ENCODE measurements at regions not wholly inside any gene's neighbourhood (a gene's known extent, or its start where the extent isn't known, plus 50 kb on each side); places are given as distances from the start of the nearest gene placed in this dataset.

DNA sequence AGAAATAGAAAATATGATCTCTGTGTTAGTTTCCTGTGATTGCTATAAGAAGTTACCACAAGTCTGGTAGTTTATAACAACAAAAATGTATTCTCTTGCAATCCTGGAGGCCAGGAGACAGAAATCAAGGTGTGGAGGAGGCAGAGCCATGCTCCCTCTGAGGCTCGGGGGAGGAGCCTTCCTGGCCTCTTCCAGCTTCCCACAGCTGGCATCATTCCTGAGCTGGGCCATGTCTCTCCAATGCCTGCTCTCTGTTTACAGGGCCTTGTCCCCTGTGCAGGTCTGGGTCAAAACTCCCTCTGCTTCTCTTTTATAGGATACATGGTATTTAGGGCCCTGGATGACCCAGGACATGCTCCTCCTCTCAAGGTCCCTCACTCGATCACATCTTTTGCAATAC is 81.3 kb upstream of the RET start:
- DNase-seq (ENCODE audit: extremely low read depth in 1 of 11, low read depth in 9 of 11, low spot score in 4 of 11): no peak

- DNase-seq (ENCODE audit: extremely low read depth in 1 of 11, low read depth in 9 of 11, low spot score in 4 of 11): no peak
Observed at GRCh38 chr10:42996588-42996987, 80.3 kb upstream of the RET start.

DNA sequence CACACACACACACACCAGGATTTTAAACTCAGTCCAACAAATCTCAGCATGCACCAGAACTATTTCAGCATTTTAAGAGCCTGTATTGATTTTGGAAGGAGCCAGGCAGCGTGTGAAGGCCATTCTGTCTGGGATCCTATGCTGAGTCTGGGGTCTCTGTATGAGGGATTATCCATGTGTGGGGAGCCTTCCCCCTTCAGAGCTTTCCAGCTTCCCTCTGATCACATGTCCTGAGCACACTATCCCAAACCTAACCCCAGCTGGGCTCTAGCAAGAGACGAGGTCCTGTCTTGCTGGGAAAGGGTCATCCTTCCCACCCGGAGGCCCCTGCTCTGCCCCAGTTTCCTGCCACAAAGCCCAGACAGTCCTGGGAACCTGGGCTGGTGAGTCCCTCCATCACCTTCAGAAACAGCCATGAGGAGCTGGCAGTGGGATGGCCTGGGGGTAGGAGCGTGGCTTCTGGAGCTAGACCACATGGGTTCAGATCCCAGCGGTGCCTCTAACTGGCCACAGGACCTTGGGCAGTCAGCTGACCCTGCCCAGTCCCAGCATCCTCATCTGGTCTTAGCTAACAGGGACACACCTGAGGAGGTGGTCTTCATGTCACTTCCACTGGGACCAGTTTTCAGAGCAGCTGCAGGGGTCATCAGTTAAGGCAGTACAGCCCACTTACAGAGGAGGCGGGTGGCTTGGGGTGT is 79.6 kb upstream of the RET start:
- no peak for DNase-seq (ENCODE audit: extremely low read depth in 1 of 11, low read depth in 9 of 11, low spot score in 4 of 11)

DNA sequence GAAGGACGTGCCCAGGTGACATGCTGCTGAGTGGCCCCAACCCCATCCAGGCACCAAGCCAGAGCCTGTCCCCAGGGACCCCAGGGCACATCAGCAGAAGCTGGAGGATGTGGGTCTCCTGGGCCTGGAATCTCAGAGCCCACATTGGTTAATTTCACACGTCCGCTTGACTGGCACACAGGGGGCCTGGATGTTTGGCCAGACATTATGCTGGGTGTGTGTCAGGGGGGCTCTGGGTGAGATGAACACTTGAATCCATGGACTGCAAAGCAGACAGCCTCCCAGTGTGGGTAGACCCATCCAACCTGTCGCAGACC is 79.1 kb upstream of the RET start:
- DNase-seq (ENCODE audit: extremely low read depth in 1 of 11, low read depth in 9 of 11, low spot score in 4 of 11): no peak

DNA sequence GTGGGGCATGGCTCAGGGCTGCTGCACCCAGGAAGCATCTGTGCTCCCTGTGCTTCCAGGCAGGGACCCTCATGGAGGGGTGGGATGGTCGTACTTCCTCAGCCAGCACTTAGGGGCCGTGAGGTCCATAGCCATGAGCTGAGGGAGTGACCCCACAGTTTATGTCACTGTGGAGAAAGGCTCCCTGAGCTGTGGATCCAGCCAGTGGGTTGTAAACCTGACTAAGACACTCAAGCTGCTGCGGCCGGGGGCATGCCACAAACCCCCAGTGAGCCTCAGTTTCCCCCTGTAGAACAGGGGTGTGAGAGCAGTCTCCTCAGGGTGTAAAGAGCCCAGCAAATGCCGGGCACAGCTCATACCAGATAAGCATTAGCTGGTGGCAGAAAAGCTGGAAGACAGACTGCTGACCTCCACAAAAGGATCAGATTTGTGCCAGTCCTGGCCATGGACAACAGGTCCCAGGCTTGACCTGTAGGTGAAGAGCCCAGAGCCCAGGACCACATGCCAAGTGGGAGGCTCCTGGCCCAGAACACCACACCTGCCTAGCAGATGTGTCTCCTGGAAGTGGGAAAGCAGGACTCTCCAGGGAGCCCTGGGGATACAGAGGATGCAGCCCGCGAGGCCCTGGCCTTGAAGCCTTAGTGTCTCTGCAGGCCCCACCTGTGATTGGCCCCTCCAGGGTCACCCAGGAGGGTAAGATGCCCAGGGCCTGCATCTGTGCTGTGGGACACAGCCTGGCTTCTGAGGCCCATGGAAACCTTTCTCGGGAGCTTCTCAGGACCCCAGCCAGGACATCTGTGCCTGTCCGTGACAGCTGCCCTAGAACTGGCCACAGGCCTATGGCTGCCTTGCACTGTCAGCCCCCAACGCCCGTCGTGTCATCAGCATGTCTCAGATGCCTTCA is 78.1 kb upstream of the RET start:
- DNase-seq (ENCODE audit: extremely low read depth in 1 of 11, low read depth in 9 of 11, low spot score in 4 of 11): no peak

DNA sequence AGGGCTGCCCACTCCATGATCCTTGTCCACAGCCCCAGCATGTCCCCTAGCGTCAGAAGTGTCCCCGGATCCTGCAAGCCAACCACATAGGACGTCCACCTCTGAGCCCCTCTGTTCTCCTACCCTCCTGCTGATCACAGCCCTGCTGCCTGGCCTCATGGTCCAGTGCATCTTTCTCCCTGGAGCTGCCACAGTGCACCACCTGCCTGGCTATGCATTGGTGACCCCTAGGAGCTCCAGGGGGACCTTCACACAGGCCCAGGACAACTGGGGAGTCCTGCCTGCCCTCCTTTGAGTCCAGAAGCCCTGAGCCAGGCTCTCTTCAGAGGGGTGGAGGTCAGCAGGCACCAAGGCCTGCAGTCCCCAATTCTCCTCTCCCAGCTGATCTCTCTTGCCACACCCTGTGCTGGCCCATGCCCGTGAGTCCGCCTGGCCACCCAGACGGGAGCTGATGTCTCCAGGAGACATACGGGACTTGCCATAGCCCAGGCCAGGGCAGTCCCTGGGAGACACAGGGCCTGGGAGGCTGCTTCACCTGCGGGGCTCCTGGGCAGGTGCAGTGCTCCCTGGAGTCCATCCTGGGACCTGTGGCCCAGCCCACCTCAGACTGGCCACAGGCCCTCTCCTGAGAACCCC is 77.4 kb upstream of the RET start:
- no peak for DNase-seq (ENCODE audit: extremely low read depth in 1 of 11, low read depth in 9 of 11, low spot score in 4 of 11)

GRCh38 chr10:43000021-43000411 is 76.9 kb upstream of the RET start:
- no peak for DNase-seq (ENCODE audit: extremely low read depth in 1 of 11, low read depth in 9 of 11, low spot score in 4 of 11)

GRCh38 chr10:43000651-43001426 is 76.0 kb upstream of the RET start:
- no peak for DNase-seq (ENCODE audit: extremely low read depth in 1 of 11, low read depth in 9 of 11, low spot score in 4 of 11)

DNA sequence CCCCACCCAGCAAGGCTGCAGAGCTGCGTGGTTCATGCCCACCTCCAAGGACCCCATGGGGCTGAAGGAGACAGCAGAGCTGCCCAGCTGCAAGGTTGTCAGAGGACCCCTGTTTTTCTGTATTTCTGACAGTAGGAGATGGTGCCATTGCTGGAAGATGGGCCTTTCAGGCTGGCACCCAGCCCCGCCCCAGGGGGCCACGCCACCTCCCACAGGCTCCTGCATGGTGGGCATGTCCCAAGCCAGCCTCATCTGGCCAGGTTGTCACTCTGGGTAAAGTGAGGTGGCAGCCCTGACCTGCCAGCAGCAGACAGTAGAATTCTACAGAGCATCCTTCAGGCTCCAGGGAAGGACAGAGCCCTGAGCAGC is 75.5 kb upstream of the RET start:
- no peak for DNase-seq (ENCODE audit: extremely low read depth in 1 of 11, low read depth in 9 of 11, low spot score in 4 of 11)

DNA sequence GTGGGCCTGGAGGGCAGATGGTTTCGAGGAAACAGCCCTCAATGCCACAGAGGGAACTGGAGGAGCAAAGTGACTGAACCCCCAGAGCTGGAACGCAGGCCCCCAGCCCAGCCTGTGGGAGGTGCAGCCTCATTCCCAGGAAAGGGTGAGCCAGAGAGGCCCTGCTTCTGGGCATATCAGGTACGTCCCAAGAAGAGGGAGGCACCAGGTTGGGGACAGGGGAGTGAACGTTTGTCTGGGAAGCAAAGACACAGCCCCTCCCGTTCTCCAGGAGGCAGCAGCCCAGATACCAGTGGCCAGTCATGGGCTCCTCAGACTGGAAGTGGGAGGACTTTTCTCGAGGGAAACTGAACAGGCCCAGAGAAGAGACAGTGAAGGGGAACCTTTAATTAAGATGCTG is 74.3 kb upstream of the RET start:
- no peak for DNase-seq (ENCODE audit: extremely low read depth in 1 of 11, low read depth in 9 of 11, low spot score in 4 of 11)

- DNase-seq (ENCODE audit: extremely low read depth in 1 of 11, low read depth in 9 of 11, low spot score in 4 of 11): no peak
Observed at GRCh38 chr10:43006490-43006889, 70.4 kb upstream of the RET start.

DNA sequence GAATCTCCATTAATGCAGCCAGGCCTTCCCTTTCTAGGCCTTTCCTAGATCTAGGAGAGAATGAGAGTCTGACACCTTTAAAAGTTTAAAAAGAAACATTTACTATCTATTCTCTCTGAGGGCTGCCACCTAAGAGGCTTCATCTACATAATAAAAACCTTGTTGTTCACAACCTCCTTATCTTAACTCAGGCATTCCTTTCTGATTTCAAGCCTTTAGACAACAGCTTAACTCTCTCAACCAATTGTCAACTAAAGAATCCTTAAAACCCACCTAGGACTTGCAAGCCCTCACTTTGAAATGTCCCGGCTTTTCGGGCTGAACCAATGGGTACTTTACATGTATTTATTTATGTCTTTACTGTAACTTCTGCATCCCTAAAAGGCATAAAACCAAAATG is 64.3 kb upstream of the RET start:
- no peak for DNase-seq (ENCODE audit: extremely low read depth in 1 of 11, low read depth in 9 of 11, low spot score in 4 of 11)

DNA sequence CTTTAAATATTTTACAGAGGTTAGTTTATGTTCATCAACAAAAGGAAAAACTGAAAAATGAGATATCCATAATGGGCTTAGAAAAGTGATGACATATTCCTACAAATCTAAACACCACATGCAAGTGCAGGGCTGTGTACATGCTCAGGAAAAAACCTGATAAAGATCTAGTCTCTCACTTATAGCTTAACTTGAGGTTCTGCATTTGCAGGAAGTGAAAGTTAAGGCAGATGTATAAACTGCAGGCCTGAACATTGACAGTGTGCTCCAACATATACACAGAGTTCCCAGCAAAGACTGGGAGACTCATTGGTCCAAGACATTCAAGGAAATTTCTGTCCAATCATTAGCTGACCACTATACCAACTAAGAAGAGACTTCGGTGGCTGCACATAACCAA is 63.8 kb upstream of the RET start:
- no peak for DNase-seq (ENCODE audit: extremely low read depth in 1 of 11, low read depth in 9 of 11, low spot score in 4 of 11)

DNA sequence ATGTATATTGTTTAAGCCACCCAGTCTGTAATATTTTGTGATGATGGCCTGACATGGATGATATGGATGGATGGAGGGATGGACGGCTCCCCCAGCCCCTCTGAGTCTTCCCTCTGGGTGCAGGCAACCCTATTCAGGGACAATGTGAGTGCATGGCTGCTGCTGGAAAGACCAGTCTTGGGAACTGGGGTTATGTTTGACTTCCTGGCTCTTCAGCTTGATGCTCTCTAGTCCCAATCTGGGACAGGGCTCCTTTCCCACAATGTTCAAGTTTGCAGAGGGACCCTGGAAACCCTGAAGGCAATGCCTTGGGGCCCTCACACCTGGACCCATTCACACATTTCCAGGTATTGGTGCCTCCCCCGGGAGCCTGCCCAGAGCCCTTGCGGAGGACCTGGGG is 52.3 kb upstream of the RET start:
- DNase-seq (ENCODE audit: extremely low read depth in 1 of 11, low read depth in 9 of 11, low spot score in 4 of 11): no peak

DNA sequence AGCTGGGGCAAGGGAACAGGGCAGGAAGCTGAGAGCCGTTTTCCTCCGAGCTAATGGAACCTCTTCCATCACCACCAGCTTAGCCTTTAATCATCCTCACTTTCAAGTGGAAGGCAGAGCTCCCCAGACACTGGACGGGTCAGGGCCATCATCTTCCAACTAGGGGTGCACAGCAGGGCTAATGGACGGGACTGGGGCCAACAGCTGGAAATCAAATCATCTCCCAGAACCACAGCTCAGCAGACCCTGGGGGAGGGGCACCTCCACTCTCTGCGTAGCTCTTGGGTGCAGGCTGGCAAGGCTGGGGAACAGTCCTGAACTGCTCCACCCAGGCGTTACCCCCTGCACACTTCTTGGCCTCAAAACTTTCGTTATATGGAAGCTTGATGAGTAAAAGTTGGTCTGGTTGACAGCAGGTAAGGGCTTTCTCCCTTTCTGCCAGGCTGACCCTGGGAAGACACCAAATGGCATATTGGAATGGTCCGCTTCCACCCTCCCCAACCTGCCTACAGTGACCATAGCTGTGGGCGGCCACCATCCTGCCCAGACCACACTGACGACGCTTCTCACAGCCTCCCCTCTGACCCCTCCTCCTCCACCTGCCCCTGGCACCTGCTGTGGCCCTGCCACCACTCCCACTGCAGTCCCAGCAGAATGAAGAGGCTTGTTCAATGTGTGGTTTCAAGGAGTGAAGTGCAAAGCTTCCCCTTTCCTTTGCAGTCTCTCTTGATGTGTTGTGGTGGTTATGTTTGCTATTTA is 51.7 kb upstream of the RET start:
- no peak for DNase-seq (ENCODE audit: extremely low read depth in 1 of 11, low read depth in 9 of 11, low spot score in 4 of 11)

GRCh38 chr10:43026039-43026973 is 50.6 kb upstream of the RET start:
- DNase-seq (ENCODE audit: extremely low read depth in 1 of 11, low read depth in 9 of 11, low spot score in 4 of 11): peak in 1 of 11 donors; percentile 12
